Keratinocyte (primary cell): ENCODE measurements at regions not wholly inside any gene's neighbourhood (a gene's known extent, or its start where the extent isn't known, plus 50 kb on each side); places are given as distances from the start of the nearest gene placed in this dataset.
A peak's percentile ranks its signal among the peaks of the same experiment; 100 is the strongest.

Experiments used
- DNase-seq: peaks from one replicate; pipeline ENCODE4 v3.0.0-alpha.2; 2011; ENCODE audit warnings: low read depth, missing footprints, low spot score
- FAIRE-seq: peaks from 2 replicates; lab custom pipeline; 2011; peaks lifted over from hg19 to GRCh38; lab: Jason Lieb, UNC
- H2AFZ ChIP-seq: 2 replicates; pipeline ENCODE4 v1.6.0; 2012; ENCODE audit warnings: low read length, control low read depth, inconsistent platforms; ENCODE audit not compliant: control insufficient read depth
- H3K27ac ChIP-seq: 2 replicates; pipeline ENCODE4 v1.5.1; 2011; ENCODE audit warnings: low read length; ENCODE audit not compliant: control insufficient read depth, insufficient read depth
- H3K27me3 ChIP-seq: 3 replicates; pipeline ENCODE4 v1.6.0; 2011; ENCODE audit warnings: low read length; ENCODE audit not compliant: control insufficient read depth, insufficient read depth; ENCODE audit errors: extremely low read depth
- H3K36me3 ChIP-seq, 2 experiments: 2 replicates in 1 of 2; 3 replicates in 1 of 2; pipeline ENCODE4 v1.5.1; 2011; ENCODE audit warnings: low read length in 2 of 2, mild to moderate bottlenecking in 1 of 2; ENCODE audit not compliant: control insufficient read depth in 2 of 2, insufficient read depth in 2 of 2; ENCODE audit errors: extremely low read depth in 1 of 2
- H3K4me1 ChIP-seq: 3 replicates; pipeline ENCODE4 v1.5.1; 2011; ENCODE audit warnings: low read length; ENCODE audit not compliant: control insufficient read depth, insufficient read depth; ENCODE audit errors: extremely low read depth
- H3K4me2 ChIP-seq: 3 replicates; pipeline ENCODE4 v1.6.0; 2011; ENCODE audit warnings: low read depth, low read length; ENCODE audit not compliant: control insufficient read depth, insufficient read depth; ENCODE audit errors: extremely low read depth
- H3K4me3 ChIP-seq, 3 experiments: fragments of 200-600 bp in 1 of 3; sonication (generic) in 1 of 3; 2 replicates in 2 of 3; 3 replicates in 1 of 3; pipeline ENCODE4 v1.5.1; 2011 to 2016; ENCODE audit warnings: low read length in 3 of 3, mild to moderate bottlenecking in 3 of 3, control low read depth in 2 of 3, inconsistent platforms in 1 of 3, low read depth in 1 of 3, mixed read lengths in 1 of 3, mixed run types in 1 of 3, moderate library complexity in 1 of 3; ENCODE audit not compliant: control insufficient read depth in 2 of 3, insufficient read depth in 2 of 3; ENCODE audit errors: extremely low read depth in 1 of 3
- H3K79me2 ChIP-seq: 2 replicates; pipeline ENCODE4 v1.6.0; 2012; ENCODE audit warnings: low read length; ENCODE audit not compliant: control insufficient read depth, insufficient read depth
- H3K9ac ChIP-seq: 3 replicates; pipeline ENCODE4 v1.6.0; 2011; ENCODE audit warnings: low read length; ENCODE audit not compliant: control insufficient read depth, insufficient read depth; ENCODE audit errors: extremely low read depth
- H3K9me1 ChIP-seq: 3 replicates; pipeline ENCODE4 v1.6.0; 2011; ENCODE audit warnings: low read length; ENCODE audit not compliant: control insufficient read depth, insufficient read depth; ENCODE audit errors: extremely low read depth
- H3K9me3 ChIP-seq: 2 replicates; pipeline ENCODE4 v1.5.1; 2012; ENCODE audit warnings: low read depth, low read length; ENCODE audit not compliant: control insufficient read depth
- H4K20me1 ChIP-seq: 3 replicates; pipeline ENCODE4 v1.6.0; 2011; ENCODE audit warnings: low read length; ENCODE audit not compliant: control insufficient read depth, insufficient read depth; ENCODE audit errors: extremely low read depth
- CTCF ChIP-seq, 3 experiments: IDR thresholded peaks in 1 of 3; conservative IDR thresholded peaks in 1 of 3; optimal IDR thresholded peaks in 1 of 3; 2 replicates in 2 of 3; 3 replicates in 1 of 3; pipeline versions ENCODE3 to v1.5.1; 2011; ENCODE audit warnings: low read length in 3 of 3, mild to moderate bottlenecking in 3 of 3, moderate library complexity in 2 of 3, control low read depth in 1 of 3, inconsistent platforms in 1 of 3; ENCODE audit not compliant: insufficient read depth in 2 of 3; ENCODE audit errors: extremely low read depth in 1 of 3
- EZH2 ChIP-seq: IDR thresholded peaks from one replicate; pipeline ENCODE4 v1.6.1; 2012; ENCODE audit warnings: inconsistent platforms, mild to moderate bottlenecking, low read length, moderate library complexity
- dilution Hi-C: fragments of 300-500 bp; cut with MboI; formaldehyde crosslinking; loops from one replicate; pipeline ENCODE4 v1.7.0; 2020; ENCODE audit warnings: low sequenced_read_pairs; ENCODE audit not compliant: extremely low pct_ligation_motif_present

- dilution Hi-C loops = no loop called here
- no peak overlapping the region for H3K4me2 ChIP-seq
- no peaks in the 10 kb centered on the region for H4K20me1 ChIP-seq
- H3K9ac ChIP-seq = no peak overlapping the region
- no peaks in the 10 kb centered on the region for H3K36me3 ChIP-seq
- no peak overlapping the region for H3K27ac ChIP-seq
- no peak for FAIRE-seq
- no peak for DNase-seq
- H3K27me3 ChIP-seq = no peaks in the 10 kb centered on the region
- H2AFZ ChIP-seq = no peak overlapping the region
- no peaks in the 10 kb centered on the region for H3K9me1 ChIP-seq
- TF ChIP-seq EZH2 (no peak), CTCF (optimal IDR thresholded peaks at IDR 0.05 in 1 of 3, IDR thresholded peaks at IDR 0.05 in 1 of 3, conservative IDR thresholded peaks at IDR 0.05 in 1 of 3; ENCODE audit: extremely low read depth in 1 of 3, insufficient read depth in 2 of 3, low read length in 3 of 3) (no peak)
- no peaks in the 10 kb centered on the region for H3K79me2 ChIP-seq
- H3K4me1 ChIP-seq = no peaks in the 10 kb centered on the region
- H3K4me3 ChIP-seq = no peak overlapping the region
- no peaks in the 10 kb centered on the region for H3K9me3 ChIP-seq
Measured at GRCh38 chr5:174352681-174353080, 307.2 kb downstream of the NSG2 start.

GRCh38 chr5:174354571-174354970 is 309.1 kb downstream of the NSG2 start:
- TF ChIP-seq EZH2 = no peak
- H3K79me2 ChIP-seq = no peaks in the 10 kb centered on the region
- no peaks in the 10 kb centered on the region for H4K20me1 ChIP-seq
- dilution Hi-C loops = no loop called here
- no peak overlapping the region for H3K4me2 ChIP-seq
- no peak overlapping the region for H2AFZ ChIP-seq
- H3K9me3 ChIP-seq = no peaks in the 10 kb centered on the region
- H3K27ac ChIP-seq = no peak overlapping the region
- H3K27me3 ChIP-seq = no peaks in the 10 kb centered on the region
- H3K4me1 ChIP-seq = no peaks in the 10 kb centered on the region
- no peak overlapping the region for H3K4me3 ChIP-seq
- H3K36me3 ChIP-seq = no peaks in the 10 kb centered on the region
- no peak for DNase-seq
- FAIRE-seq = no peak
- no peaks in the 10 kb centered on the region for H3K9me1 ChIP-seq
- H3K9ac ChIP-seq = no peak overlapping the region

- Histone ChIP-seq H3K4me1 (no peaks in the 10 kb centered on the region), H3K27ac (no peak overlapping the region), H2AFZ (no peak overlapping the region), H3K36me3 (no peaks in the 10 kb centered on the region), H3K79me2 (no peaks in the 10 kb centered on the region), H3K9me1 (no peaks in the 10 kb centered on the region), H4K20me1 (no peaks in the 10 kb centered on the region), H3K4me2 (no peak overlapping the region), H3K9me3 (no peaks in the 10 kb centered on the region), H3K9ac (no peak overlapping the region), H3K27me3 (no peaks in the 10 kb centered on the region), H3K4me3 (no peak overlapping the region)
- dilution Hi-C loops = no loop called here
- TF ChIP-seq CTCF (optimal IDR thresholded peaks at IDR 0.05 in 1 of 3, IDR thresholded peaks at IDR 0.05 in 1 of 3, conservative IDR thresholded peaks at IDR 0.05 in 1 of 3; ENCODE audit: extremely low read depth in 1 of 3, insufficient read depth in 2 of 3, low read length in 3 of 3) = no peak
- TF ChIP-seq EZH2 = no peak
- FAIRE-seq (no peak), DNase-seq (peak; percentile 54)
Measured at GRCh38 chr5:174355208-174355612, 309.7 kb downstream of the NSG2 start.
